GM18520 (cell line): ENCODE measurements at regions not wholly inside any gene's neighbourhood (a gene's known extent, or its start where the extent isn't known, plus 50 kb on each side); places are given as distances from the start of the nearest gene placed in this dataset.

Source experiments
- ATAC-seq: cut with Tn5 transposase; IDR thresholded peaks from one replicate; pipeline ENCODE4 v1.9.1; 2021; ENCODE audit not compliant: unreplicated experiment

GRCh38 chr10:29925771-29926692 lies 133.4 kb downstream of the JCAD start:
- no peak for ATAC-seq

DNA sequence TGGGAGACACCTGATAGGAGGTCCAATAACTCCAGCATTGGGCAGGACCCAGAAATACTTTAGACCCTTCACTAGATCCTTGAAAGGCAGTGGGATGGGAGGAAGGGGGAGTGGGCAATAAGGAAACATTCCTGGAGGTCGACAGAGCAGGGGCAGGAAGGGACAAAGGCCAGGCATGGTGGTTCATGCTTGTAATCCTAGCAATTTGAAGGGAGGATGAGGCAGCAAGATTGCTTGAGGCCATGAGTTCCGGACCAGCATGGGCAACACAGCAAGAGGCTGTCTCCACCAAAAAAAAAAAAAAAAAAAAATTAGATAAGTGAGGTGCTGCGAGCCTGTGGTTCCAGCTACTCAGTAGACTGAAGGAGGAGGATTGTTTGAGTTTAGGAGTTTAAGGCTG lies 134.9 kb downstream of the JCAD start:
- ATAC-seq: no peak

- no peak for ATAC-seq
Measured at GRCh38 chr10:29923416-29923965, 135.9 kb downstream of the JCAD start.

GRCh38 chr10:29922892-29923291 lies 136.5 kb downstream of the JCAD start:
- no peak for ATAC-seq

GRCh38 chr10:29922226-29922625 lies 137.2 kb downstream of the JCAD start:
- no peak for ATAC-seq

DNA sequence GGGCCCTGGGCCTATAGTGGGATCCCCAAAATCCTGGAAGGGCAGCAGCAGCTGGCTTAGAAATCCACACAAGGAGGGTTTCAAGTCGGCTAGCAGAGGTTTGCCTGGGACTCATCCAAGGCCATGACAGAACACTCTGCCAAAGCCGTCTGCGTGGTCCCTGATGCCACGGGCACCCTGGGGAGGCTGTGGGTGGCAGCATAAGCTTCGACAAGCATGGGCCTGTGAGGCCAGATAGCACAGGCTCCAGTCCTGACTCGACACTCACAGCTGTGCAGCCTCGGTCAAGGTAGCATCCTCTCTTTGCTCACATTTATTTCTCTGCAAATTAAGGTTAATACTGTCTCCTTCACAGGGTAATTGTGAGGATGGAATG lies 138.3 kb downstream of the JCAD start:
- no peak for ATAC-seq

DNA sequence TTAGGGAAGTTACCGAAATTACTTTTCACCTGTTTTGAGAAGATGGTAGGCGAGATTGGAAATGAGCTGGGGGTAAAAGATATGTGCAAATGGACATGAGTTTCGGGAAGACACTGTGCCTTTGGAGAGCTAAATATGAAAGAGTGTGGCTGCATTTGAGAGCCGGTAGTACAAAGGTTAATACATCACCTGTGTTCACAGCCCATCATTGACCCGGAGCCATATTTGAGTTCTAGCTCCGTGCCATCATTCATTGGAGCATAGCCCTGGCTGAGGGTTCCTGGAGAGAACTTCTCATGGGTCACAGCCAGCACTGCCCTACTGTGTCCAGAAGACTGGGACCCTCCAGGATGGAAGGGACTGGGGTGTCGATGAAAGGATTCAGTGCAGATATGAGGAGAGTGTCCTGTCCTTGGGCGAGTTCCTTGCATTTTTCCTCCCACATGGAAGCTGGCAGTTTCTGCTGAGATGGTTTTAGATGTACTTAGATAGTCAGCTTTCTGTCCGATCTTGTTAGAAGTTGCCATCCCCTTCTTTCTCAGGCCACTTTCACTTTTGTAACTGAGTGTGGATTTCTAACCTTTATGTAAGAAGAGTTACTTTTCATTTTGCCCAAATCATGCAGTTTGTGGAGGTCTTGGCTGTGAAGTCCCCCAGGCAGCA lies 138.8 kb downstream of the JCAD start:
- no peak for ATAC-seq

DNA sequence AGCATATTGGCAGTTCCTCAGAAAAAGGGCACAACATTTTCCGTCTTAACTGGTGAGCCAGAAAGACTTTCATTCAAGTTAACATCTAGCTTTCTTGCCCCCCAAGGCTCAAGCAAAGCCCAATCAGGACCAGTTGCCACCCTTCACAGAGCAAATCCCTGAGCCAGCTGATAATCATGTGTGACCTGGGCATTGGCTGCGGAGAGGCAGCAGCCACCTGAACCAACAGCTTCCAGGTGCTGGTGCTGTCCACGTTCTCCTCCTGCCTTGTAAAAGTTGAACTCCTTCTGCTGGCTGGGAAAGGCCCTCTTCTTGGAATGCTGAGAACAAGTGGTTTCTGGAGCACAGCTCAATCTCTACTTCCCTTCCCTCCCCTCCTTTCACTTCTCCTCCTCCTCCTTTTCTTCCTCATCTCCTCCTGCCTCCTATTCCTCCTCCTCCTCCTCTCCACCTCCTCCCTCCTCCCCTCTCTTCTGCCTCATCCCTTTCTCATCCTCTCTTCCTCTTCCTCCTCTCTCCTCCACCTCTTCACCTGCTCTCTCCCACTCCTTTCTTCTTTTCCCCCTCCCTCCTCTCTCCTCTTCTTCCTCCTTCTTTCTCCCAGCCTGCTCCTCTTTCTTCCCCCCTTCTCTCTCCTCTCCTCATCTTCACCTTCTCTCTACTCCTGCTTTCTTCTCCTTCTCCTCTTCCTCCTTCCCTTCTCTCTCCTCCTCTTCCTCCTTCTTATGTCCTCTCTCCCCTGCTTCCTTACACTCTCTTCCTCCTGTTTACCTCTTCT lies 140.6 kb downstream of the JCAD start:
- no peak for ATAC-seq

- no peak for ATAC-seq
Measured at GRCh38 chr10:29917311-29917710, 142.1 kb downstream of the JCAD start.

DNA sequence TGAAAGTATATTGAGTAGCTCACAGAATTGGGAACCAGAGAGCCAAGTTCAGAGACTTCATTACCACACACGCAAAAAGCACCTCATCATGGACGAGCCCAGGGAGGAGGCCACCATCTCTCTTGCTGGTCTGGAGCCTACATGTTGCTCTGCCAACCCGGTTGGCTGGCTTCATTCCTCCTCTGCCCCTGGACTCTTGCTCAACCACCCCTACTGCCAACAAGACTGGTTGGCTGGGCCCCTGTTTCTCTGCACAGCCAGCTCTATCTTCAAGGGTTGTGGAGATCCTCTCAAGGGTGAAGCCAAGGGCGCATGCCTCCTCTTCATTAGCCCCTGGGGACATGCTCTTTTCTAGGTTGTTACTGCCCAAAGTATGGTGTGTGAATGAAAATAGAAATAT lies 142.7 kb downstream of the JCAD start:
- no peak for ATAC-seq

DNA sequence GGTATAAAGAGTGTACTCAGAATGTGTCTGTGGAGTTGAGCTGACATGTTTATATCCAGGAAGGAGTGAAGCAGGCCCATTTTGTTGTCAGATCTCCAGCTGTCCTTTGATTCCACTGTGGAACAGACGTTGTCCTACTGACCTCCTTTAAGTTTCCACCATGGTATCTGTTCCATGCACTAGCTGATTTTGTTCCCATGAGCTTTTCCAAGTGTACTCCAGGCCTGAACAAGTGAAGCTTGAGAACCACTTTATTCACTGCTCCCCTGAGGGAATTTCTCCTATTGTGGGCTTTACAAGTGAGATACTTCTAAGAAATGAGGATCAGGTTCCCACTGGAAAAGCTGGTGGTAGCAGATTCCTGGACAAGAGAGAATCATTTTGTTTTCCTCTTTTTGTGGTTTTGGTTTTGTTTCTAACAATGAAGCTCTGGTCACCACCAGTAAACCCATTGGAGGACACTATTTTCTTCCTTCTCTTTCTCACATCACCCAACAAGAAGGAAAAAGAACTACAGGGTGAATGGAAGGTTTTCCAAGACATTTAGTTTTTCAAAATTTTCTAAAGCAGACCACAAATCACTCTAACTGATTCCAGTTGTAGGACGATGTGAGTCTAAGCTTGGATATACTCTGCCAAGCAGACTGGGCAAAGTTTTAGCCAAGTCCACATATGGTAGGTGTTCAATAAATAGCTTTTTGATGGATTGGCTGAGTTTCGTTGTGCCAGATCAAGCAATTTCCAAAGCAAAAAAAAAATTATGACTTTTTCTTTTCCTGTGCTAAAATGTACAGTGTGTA lies 144.2 kb downstream of the JCAD start:
- ATAC-seq: no peak

DNA sequence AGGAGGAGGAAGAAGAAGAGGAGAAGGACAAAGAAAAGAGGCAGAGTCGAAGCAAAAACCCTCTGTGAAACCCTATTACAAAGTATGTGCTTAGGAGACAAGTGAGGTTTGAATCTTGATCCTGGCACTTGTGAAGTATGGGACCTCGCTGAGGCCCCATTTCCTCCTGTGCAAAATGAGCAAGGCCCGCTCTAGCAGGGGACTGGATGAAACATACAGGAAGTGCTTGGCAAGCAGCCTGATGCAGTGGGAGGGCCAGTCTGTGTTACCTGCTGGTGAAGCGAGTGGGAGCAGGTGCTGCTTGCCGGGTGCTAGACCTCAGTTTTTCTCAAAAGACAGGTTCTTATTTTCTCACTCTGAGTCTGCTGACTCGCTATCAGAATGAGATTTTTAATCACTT lies 150.4 kb downstream of the JCAD start:
- no peak for ATAC-seq

DNA sequence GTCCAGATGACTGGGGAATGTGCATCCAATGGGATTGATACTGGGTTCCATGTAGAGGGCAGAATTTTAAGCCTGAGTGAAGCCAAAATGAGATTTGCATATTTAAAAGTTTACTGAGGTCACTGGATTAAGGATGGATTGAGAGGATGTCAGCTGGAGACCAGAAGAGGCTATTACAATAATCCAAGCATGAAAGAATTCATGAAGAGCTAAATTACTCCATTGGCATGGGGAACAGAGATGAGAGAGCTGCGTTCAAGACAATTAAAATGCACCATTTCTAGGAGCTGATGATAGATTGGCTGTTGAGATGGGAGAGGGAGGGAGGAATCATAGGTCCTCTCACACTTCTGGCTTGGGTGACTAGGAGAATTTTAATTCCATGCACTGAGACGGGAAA lies 158.5 kb downstream of the JCAD start:
- ATAC-seq: no peak

DNA sequence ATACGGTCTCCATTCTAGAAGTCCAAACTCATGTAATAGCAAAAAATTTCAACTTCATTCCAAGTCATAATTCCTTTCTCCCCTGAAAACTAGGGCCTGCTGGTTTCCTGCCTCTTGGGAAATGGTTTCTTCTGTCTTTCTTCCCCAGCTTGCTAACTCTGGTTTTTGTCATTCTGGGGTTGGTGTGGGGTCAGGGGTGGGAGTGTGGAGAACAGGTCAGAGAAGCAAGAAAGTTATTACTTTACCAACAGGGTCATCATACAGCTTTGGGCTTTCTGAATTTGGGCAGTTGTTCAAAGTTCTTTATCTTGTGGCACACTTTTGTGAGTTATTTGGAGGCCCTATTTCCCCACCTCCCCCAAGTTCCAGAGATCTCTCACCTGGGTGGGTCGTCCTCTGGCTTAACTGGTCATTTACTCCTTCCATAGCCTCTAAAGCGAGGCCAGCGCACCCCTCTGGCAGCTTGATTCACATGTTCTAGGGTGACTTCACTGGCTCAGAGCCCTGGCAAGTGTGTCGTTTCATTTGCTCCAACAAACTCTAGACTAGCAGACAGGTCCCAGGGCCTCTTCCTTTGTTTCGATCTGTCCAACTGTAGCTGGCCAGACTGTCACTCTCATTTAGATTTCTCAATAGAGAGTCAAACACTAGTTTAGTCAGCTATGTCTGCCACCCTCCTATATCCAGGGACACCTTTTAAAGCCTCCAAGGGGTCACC lies 161.2 kb downstream of the JCAD start:
- no peak for ATAC-seq

GRCh38 chr10:29897430-29897829 lies 162.0 kb downstream of the JCAD start:
- ATAC-seq: no peak

DNA sequence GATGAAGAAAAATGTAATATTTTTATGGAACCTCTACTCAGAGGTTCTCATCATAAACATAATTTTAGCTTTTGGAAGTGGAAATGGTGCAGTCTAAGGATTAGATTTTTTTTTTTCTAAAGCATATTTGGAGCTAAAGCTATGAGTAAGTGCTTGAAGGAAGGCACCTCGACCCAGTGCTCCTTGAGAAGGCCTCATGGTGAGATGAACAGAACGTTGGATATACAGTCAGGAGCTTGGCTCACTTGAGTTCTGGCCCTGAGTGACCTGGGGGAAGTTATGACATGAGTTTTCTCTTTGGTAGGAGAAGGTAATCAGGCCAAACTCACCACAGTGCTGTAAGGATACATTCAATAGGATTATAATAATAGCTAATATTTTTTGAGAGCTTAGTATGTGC lies 163.3 kb downstream of the JCAD start:
- ATAC-seq: no peak

DNA sequence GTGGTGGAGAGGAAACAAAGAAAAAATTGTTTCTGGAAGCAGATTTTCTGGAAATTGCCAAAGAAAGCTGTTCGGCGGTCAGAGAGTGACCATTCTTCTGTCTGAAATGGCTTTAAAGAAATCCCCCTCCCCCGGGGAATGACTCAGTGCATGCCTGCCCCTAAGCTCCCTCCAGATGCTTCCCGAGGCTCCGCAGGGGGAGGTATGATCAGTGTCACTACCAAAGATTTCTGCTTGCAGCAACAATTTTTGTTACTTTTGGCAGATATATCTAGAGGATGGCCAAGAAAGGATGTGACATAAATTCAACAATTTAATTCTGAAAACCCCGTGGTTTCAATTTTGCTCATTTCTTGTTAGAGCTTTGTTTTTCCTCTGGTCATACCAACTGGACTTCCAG lies 163.9 kb downstream of the JCAD start:
- ATAC-seq: no peak

DNA sequence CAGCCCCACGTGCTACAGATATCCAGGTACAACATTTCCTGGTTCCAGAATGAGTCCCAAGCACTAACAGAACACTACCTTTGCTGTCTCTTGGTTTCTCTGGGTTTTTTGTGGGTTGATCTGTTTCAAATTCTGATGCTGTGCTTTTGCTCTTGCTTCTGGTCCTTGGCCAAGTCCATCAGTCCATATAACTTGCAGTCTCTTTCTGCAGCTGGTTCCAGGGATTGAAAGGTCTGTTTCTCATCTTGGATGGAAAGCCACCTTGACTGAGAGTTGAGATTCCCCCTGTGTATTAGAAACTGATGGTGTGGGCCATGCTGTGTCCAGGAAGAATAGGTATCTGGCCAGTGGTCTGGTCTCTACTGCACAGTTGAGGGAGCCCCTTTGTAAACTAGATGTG lies 171.1 kb downstream of the JCAD start:
- ATAC-seq: no peak

- ATAC-seq: no peak
Measured at GRCh38 chr10:29886299-29886698, 173.1 kb downstream of the JCAD start.

- no peak for ATAC-seq
Measured at GRCh38 chr10:29883231-29883630, 176.2 kb downstream of the JCAD start.
